Coronary artery (tissue), 2 donors: ENCODE measurements at regions not wholly inside any gene's neighbourhood (a gene's known extent, or its start where the extent isn't known, plus 50 kb on each side); places are given as distances from the start of the nearest gene placed in this dataset.

ENCODE experiments used
- DNase-seq: peaks from one replicate; pipeline ENCODE4 v3.0.0-alpha.2; 2017; ENCODE audit warnings: low spot score
- H3K27ac ChIP-seq, 2 donors: fragments of 200-600 bp; sonication (generic); one replicate each; pipeline ENCODE4 v1.5.1; 2016 to 2019
- H3K4me3 ChIP-seq: fragments of 200-600 bp; sonication (generic); 2 replicates; pipeline ENCODE4 v1.5.1; 2016; ENCODE audit warnings: mild to moderate bottlenecking, moderate library complexity
- TF ChIP-seq, protein P1 (sequence below): fragments of 200-600 bp; sonication (generic); IDR thresholded peaks from one replicate; pipeline ENCODE4 v1.5.1; 2019; ENCODE audit warnings: antibody characterized with exemption

DNA sequence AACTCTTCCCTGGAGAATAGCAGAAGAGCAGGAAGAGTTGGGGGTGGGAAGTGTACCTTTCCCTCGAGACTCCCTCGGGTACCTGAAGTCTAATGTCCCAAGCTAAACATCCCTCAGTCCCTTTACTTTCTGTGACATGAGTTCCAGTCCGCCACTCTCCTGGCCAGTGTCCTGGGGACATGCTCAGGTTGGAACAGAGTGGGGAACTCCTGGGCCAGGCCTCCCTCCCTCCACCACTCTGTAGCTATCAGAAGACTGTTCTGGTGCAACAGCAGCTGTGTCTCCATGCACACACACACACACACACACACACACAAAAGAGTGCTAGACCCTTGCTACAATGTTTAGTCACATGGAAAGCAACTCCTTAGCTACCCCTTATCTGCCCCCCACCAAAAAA, 155.0 kb upstream of the HES1 start:
- H3K27ac ChIP-seq, result no peak overlapping the region
- no peak for DNase-seq
- TF ChIP-seq, protein P1, sequence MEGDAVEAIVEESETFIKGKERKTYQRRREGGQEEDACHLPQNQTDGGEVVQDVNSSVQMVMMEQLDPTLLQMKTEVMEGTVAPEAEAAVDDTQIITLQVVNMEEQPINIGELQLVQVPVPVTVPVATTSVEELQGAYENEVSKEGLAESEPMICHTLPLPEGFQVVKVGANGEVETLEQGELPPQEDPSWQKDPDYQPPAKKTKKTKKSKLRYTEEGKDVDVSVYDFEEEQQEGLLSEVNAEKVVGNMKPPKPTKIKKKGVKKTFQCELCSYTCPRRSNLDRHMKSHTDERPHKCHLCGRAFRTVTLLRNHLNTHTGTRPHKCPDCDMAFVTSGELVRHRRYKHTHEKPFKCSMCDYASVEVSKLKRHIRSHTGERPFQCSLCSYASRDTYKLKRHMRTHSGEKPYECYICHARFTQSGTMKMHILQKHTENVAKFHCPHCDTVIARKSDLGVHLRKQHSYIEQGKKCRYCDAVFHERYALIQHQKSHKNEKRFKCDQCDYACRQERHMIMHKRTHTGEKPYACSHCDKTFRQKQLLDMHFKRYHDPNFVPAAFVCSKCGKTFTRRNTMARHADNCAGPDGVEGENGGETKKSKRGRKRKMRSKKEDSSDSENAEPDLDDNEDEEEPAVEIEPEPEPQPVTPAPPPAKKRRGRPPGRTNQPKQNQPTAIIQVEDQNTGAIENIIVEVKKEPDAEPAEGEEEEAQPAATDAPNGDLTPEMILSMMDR, result no peak

DNA sequence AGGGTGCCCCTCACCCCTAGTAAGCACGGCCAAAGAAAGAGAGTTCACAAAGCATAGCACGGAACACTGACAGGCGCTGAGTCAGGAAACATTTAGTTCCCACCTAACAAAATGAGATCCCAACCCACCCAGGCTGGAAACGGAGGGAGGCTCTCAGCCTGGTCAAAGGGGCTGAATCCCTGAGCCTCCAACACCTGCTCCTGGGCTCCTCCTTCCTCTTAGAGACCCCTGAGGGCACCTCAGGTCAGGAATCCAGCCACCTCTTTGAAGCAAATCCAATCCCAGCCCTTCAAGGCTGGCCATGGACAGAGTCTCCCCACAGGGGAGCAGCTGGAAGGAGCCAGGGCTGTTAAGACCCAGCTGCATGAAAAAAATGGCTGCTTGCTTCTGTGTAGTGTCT, 154.4 kb upstream of the HES1 start:
- Histone ChIP-seq H3K27ac (peak overlapping the region in 1 of 2 donors; percentile 31), H3K4me3 (no peak overlapping the region)
- TF ChIP-seq, protein P1, result no peak
- DNase-seq, result no peak

More for the DNA sequence above, 155.0 kb upstream of the HES1 start:
- no peak overlapping the region for H3K4me3 ChIP-seq

DNA sequence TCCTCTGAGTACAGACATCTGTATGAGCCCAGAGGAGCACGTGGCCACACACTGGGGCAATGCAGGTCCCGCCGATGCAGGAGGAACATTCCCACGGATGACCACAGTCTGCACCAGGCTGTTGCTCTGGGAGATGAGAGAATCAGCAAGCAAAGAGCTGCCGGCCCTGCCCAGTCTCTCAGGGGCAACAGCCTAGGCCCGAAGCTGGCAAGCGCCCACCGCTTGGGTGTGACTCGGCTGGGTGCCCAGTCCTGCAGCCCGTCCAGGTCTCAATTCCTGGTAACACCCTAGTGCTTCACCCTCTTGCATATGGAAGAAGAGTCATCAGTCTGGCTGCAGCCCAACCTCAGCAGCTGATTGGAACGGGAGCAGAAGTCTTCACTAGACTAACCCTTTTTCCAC, 153.7 kb upstream of the HES1 start:
- TF ChIP-seq, protein P1, result no peak

DNA sequence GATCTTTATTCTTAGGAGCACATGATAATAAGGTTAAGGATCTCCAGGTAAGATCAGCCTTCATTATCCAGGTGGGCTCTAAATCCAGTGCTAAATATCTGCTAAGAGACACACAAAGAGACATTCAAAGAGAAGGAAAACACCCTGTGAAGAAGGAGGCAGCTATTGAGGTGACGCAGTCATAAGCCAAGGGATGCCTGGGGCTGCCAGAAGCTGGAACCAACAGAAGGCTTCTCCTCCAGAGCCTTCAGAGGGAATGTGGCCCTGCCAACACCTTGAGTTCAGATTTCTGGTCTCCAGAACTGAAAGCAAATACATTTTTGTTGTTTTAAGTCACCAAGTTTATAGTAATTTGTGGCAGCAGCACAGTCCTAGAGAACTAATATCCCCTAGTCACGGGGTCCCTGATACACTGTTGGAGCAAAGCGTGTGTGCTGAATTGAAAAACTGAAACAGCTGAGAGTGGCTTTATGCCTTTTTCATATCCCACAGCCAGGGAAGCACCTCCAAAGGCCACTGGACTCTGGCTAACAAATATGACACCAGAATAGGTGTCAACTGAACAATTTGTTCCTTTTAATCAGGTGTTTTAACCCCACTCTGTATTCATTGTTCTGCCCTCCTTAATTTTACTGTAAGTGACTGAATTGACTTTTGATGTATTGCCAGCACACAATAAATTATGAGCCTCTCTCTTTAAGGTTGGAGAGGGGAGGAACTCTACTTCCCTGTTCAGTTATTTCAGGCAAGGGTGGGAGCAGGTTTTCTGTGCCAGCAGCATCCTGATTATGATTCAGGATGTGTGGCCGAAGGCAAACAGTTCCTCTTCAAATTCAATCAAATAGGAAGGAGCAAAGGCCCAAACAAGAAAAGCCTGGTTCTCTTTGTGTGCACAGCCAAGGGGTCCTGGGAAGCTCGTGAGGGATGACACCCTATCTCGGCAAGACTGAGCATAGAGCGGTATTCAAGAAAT, 151.8 kb upstream of the HES1 start:
- H3K27ac ChIP-seq, result peak overlapping the region in 1 of 2 donors; percentile 39
- TF ChIP-seq, protein P1, result no peak
- DNase-seq, result no peak
- no peak overlapping the region for H3K4me3 ChIP-seq

More for the DNA sequence above, 153.7 kb upstream of the HES1 start:
- Histone ChIP-seq H3K4me3 (no peak overlapping the region), H3K27ac (peak overlapping the region in 1 of 2 donors; percentile 44)
- peak; percentile 87 for DNase-seq

DNA sequence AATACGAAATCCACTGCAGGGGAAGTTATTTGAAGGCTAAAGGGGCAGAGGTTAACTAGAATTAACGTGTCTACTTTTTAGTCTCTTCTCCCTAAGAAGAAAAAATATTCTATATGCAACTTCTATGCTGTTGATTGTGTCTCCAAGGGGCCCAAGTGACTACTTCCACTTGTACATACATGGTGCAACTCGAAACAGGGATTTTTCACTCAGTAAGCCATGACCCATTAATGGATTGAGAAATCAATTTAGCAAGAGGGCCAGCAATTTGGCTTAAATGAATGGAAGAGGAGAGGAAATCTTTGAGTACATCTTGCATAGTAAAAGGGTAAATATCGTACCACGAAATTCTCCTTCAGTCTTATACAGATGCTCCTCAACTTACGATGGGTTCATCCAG, 151.1 kb upstream of the HES1 start:
- DNase-seq, result no peak
- no peak overlapping the region for H3K4me3 ChIP-seq
- H3K27ac ChIP-seq, result no peak overlapping the region
- TF ChIP-seq, protein P1, result no peak

DNA sequence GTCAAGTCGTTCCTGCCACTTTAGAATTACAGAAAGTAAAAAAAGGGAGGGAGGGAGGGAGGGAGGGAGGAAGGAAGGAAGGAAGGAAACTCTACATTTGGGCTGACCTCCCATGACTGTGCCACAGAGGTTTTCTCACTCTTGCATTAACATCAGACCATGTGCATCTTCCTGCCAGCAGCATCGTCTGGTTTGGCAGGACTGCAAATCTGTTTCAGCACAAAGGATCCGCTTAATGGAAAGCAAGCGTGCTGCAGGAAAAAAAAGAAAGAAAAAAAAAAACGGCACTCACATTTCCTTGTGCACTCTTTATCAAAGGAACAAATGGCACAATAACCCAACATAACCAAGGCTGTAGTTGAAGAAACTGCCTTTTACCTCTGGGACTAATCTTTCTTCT, 148.8 kb upstream of the HES1 start:
- TF ChIP-seq, protein P1, result no peak
- no peak overlapping the region for H3K4me3 ChIP-seq

DNA sequence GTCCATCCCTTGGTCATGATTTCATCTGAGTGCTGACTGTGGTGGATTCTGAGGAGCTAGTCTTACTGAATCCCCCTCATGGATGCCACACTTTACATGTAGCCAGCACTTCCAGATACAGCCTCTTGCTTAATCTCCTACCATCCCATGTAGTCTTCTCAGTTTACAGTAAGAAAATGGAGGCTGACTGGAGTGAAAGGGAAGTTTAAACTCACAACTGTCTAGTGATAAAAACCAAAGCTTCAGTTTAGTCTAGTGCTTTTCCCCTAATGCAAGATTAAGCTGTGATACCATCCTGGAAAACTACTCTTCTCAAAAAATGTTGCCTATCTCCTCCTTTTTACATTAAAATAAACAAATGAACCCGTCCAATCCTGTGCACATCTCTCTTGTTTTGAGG, 146.8 kb upstream of the HES1 start:
- TF ChIP-seq, protein P1, result no peak
- Histone ChIP-seq H3K27ac (no peak overlapping the region), H3K4me3 (no peak overlapping the region)
- no peak for DNase-seq

More for the DNA sequence above, 148.8 kb upstream of the HES1 start:
- DNase-seq, result no peak
- H3K27ac ChIP-seq, result no peak overlapping the region
